Posterior vena cava (tissue), 2 donors: ENCODE measurements at regions not wholly inside any gene's neighbourhood (a gene's known extent, or its start where the extent isn't known, plus 50 kb on each side); places are given as distances from the start of the nearest gene placed in this dataset.
A peak's percentile ranks its signal among the peaks of the same experiment; 100 is the strongest.

Source experiments
- DNase-seq: peaks from one replicate; pipeline ENCODE4 v3.0.0-alpha.2; 2020; ENCODE audit warnings: low spot score
- intact Hi-C, 2 donors: fragments of 100-400 bp; cut with DNase I; formaldehyde crosslinking; loops; one replicate each; pipeline versions ENCODE4 v1.14.1 to v1.14.2; 2022 to 2023
- donor health status: DM: yes; HTN: yes; CAD: no.
- donor health status: DM: yes; HTN: yes; CAD: no.

DNA sequence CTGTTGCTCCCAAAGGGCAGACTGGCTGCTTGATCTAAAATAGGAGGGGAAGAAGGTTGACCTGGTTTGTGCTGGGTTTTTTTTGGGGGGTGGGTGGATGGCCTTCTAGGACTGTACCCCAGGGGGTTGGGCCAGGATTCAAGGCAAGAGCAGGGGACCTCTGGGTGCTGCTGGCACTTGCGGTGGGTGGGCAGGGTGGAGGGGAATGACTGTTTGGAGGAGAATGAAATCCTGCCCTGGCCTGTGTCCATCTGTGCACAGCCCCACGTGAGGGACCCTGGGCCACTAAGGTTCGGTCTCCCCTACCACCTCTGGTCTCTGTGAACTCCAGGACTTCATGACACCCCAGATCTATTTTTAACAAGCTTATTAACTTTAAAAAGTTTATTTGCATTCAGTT, 414.2 kb downstream of the PTPRU start:
- intact Hi-C loops = no loop called here
- peak; percentile 26 for DNase-seq

DNA sequence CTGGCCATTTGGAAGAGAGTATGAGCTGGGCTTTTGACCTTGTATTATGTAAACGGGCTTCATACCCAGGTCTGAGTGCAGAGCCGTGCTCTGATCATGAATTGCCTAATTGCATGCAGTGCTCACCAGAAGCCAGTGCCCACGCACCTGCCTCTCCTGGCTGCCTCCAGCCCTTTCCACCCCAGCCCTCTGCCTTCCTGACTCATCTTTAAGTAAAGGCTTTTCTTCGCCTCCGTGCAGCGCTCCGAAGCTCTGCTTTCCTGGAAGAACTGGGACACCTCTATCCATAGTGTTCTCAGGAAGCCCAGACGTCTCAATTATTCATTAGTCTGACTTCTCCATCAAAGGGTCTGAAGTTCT, 413.7 kb downstream of the PTPRU start:
- intact Hi-C loops = no loop called here
- DNase-seq = peak; percentile 40

DNA sequence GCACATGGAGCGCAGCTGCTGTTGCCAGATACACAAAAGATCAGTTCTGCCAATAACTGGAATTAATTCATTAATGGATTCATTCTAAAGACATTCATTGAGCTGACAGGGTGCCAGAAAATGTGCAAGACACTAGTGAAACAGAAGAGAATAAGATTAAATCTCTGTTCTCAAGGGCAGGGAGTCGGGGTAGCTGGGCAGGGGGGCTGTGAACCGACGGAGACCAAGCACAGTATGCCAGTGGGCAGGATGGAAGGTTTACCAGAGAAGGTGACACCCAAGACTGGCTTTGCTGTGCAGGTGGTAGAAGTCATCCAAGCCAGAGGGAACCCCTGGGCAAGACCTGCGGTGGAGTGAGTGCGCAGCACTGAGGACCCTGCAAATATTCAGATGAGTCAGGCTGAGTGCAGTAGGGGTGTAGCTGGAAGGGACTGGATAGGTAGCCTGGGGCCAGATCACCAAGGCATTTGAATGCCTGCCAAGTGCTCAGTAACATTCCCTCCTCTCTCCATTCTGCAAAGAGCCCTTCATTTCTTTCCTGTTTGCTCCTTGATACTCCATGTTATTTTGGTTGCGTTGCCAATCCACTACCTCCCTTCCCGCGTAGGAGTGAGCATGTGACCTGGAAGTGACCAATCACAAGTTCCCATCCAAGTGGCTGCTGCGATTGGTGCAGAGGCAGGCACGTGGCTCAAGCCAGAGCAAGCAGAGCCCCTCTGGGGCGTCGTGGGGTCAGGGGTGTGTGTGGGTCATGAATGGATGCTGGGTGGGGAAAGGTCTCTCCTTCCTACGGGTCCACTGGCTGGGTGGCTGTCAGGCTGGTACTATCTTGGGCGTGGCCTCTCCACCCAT, 413.1 kb downstream of the PTPRU start:
- DNase-seq = peak; percentile 75
- intact Hi-C loops = no loop called here

DNA sequence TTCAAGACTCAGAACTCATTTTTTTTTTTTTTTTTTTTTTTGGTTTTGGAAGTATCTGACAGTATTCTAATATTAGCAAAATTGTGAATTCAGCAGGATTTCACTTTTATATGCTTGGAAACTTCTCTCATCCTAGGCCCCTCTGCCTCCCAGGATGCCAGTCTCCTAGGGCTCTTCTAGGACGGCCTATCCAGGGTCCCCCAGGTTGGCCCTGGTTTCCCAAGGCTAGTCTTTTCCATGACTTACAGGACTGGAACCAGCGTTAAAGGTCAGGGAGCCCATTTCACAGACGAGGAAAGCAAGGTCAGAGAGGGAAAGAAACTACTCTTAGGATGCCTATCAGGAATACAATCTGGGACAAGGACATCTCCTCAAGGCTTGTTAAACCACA, 412.5 kb downstream of the PTPRU start:
- intact Hi-C loops = no loop called here
- DNase-seq = peak; percentile 16

DNA sequence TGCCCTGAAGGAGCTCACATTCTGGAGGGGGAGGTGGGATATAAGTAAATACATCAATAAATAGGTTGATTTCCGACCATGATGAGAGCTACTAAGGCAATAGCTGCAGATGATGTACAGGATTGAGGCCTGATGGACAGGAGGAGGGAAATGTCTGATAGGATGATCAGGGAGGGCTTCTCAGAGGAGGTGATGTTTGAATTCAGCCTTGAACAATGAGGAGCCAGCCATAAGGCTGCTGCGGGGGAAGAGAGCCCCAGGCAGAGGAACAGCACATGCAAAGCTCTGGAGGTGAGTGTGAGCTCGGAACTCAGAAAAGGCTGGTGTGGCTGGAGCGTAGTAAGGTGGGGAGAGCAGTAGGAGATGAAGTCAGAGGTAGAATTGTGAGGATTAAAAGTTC, 411.7 kb downstream of the PTPRU start:
- intact Hi-C loops = no loop called here
- DNase-seq = no peak

DNA sequence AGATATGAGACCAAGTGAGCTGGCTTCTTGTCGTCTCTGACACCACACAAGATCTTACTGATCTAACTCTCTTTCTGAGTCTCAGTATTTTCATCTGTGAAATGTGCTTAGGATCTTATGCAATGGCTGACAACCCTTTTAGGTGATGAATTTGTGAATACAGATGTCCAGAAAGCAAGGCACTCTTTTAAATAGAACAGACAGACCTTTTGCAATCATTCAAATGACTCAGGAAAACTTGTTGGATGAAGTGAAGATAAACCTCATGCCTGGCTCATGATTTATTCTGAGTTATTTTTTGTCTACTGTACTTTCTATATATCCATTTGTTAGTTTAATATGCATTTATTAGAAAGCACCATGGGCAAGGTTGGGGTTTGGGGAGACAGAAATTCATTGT, 411.3 kb downstream of the PTPRU start:
- no peak for DNase-seq
- intact Hi-C loops = no loop called here

DNA sequence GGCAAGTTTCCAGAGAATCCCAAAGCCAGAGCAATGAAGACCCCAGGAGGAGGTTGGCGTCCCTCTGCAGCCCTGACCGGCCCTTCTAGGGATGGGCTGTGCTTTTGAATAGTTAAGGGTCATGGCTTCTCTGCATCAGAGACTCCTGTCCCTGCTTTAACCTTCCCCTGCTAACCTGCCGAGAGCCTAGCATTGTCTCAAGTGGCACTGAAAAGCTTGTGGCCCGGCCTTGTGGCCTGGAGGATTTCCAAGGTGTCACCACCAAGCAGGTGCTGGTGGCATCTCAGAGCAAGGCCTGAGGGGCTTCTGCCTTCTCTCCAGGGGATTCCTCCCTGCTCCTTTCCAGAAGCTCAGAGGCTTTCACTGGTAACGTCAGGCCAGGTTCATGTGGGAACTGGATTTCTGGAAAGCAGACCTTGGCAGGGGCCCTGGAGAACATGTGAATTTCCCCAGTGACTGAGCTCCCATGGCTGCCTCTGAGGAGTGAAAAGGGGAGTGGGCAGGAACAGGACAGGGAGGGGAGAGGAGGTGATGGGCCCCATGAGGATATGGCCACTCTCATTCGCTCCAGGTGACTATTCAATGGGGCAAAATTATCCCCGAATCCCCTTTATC, 409.9 kb downstream of the PTPRU start:
- DNase-seq = peak; percentile 62
- intact Hi-C loops = no loop called here

DNA sequence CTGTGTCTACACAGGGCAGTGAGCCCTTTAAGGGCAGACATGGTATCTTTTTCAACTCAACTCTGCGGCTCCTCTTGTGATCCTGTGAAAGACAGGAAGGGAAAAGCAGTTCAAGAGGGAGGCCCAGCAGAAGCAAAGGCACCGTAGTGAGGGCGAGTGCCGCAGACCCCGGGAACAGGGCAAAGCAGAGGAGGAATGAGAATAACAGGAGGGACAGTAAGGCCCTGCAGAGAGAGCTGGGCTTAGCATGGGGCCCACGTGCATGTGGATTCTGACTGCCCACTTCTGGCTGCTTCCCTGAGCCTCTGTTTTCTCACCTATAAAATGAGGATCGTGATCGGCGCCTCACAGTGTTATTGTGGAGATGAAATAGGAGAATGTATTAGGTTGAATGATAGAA, 409.3 kb downstream of the PTPRU start:
- peak; percentile 50 for DNase-seq
- intact Hi-C loops = no loop called here

DNA sequence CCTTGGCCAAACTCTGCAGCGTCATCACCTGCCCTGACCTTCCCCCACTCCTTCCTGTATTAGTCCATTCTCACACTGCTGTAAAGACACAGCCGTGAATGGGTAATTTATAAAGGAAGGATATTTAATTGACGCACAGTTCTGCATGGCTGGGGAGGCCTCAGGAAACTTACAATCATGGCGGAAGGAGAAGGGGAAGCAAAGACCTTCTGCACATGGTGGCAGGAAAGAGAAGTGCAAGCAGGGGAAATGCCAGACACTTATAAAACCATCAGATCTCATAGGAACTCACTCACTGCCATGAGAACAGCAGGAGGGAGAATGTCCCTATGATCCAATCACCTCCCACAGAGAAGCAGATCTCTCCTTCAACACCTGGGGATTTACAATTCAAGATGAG, 408.5 kb downstream of the PTPRU start:
- intact Hi-C loops = no loop called here
- DNase-seq = peak; percentile 24

DNA sequence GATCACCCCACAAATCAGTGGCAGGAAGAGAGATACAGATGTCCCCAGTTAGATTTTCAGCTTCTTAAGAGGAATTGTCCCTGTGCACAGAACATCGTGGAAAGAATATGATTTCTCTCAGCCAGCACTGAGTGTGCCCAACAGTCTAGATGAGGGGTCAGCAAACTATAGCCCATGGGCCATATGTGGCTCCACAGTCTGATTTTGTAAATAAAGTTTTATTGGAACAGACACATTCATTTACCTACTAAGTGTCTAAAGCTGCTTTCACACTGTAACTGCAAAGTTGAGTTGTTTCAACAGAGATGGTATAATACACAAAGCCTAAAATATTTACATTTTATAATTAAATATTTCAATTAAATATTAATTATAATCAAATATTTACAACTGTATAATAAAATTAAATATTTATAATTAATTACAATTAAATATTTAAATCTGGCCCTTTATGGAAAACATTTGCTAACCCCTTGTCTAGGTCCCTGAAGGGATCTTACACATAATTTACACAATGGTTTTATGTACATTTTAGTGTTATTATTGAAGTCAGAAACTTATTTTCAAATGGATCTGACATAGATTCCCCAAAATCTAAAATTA, 407.6 kb downstream of the PTPRU start:
- DNase-seq = no peak
- intact Hi-C loops = no loop called here

DNA sequence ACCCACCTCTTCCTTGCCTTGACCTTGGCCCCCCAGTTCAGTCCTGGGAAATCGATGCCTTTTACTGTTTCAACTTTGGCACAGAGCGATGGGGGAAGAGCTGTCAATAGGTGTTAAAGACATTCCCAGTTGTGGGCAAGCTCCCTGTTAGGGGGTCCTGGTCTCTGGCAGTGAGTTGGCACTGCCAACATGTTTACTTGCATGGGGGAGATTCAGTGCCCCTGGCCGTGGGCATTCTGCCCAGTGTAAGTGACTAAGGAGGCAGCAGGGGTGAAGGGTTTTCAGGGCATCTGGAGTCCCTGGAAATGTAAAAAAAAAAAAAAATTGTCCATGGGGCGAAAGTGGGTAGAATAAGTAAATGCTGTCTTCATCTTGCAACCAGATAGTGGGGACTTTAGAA, 407.0 kb downstream of the PTPRU start:
- intact Hi-C loops = no loop called here
- no peak for DNase-seq

DNA sequence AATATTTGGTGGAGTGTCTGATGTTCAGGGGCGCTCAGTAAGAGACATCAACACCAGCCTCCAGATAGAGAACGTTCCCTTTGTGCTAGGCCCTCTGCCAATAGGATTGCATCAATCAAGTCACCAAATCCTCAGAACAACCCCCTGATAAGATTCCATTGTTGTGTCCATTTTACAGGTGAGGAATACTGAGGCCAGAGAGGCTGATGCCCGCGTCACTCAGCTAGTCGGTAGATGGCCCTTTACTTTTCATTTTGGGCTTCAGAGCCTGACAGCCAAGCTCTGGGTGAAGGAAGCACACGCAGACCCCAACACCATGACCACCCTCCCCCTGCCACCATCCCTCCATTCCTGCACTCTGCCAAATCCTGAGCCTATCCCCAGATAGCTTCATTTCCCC, 406.2 kb downstream of the PTPRU start:
- intact Hi-C loops = no loop called here
- no peak for DNase-seq

DNA sequence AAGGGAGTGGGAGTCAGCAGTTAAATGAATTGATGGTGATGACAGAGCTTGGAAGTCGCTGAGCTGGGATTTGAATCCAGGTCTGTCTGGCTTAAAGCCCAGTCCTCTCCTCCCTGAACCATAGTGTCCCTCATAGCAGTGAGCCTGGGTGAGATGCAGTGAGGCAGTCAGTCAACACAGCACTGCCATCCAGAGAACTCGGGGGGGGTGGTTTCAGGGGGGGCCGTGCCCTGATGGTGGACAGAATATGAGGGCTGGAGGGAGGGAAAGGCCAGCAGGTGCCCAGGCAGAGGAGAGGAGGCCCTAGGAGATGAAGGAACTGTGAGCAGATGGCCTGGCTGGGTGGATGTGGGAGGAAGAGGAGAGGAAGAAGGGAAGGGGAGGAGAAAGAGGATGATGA, 405.6 kb downstream of the PTPRU start:
- intact Hi-C loops = no loop called here
- peak; percentile 40 for DNase-seq

DNA sequence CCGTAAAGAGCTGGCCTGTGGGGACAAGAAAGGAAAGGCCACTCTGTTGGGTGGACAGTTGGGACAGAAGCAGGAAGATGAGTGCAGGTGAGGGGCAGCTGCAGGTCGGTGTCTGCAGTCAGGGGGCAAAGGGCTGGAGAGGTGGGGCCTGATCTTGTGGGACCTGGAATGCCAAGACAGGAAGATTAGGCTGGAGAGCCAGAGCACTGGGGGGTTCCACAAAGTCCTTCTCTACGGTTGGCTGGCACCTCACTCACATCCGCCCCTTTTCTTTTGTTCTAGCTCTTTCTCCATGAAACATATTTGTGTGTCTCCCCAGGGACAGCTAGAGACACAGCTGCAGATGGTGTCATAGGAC, 404.1 kb downstream of the PTPRU start:
- peak; percentile 46 for DNase-seq
- intact Hi-C loops = no loop called here

DNA sequence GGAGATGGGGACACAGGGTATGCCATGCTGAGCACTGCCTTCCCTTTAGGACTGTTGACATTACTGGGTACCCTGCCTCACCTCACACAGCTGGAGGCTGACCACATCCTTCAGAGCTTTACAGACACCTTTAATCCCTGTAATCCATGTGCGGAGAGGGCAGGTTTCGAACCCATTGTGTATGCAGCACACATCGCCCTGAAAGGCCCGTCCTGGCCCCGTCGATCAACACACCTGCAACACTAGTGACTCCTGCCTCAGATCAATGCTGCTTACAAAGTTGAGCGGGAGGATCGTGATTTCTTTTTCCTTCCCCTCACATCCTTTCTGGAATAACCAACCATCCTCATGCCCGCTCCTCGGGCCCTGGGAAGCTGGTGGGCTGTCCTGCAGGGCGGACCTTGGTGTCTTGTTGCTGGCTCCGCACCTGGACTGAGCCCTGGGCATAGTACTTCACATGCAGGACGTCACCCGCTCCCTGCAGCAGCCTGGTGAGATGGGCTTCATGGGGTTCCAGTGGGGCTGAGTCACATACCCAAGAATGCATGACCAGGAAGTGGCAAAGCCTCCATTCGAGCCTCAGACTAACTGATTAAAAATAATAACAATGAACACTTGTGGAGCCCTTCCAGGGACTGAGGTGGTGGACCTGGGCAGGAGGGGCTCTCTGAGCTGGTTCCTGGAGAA, 403.6 kb downstream of the PTPRU start:
- intact Hi-C loops = loop anchor here in 1 of 2 donors (5.0 kb wide), 1 partner anchor 818 kb away; no protein-coding TSS in a partner anchor
- peak; percentile 66 for DNase-seq

DNA sequence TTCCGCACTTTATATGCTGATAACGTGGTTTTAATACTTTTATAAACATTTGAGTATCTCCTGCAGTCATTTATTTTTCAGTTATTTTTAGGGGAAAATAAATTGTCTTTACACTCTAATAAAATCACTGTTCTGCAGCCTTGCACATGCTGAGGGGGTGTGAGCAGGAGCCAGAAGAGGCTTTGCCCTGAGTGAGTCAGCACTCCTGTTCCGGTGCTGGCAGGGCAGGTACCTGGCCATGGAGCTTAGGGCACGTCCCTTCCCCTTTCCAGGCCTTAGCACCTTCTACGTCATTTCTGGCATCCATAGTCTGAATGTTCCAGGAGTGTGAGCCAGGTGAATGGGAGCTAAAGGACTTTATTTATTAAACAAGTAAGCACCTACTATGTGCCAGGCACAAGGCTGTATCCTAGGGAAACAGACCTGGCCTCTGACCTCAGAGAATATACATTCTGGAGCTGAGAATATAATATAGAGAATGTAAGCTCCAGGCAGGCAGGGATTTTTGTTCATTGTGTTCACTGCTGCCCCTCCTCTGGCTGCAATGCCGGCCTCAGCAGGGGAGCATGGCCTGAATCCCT, 402.9 kb downstream of the PTPRU start:
- peak; percentile 25 for DNase-seq
- intact Hi-C loops = loop anchor here in 1 of 2 donors (5.0 kb wide), 1 partner anchor 817 kb away; no protein-coding TSS in a partner anchor

DNA sequence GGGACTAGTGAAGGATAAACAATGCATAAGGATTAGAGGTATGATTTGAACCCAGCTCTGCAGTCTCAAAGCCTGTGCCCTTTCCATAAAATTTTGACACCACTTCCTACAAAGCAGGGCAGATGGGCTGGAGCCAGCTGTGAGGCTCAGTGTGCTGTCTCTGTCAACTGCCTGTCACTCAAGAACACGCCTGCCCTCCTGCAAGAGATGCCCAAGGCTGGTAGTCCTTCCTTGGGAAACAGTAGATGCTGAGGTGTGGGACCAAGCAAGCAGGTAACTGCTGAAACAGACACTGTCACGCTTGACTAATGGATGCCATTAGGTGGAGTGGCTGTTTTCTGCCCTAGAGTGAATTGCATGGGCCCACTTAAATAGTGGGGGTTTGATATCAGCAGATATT, 402.0 kb downstream of the PTPRU start:
- intact Hi-C loops = loop anchor here in 1 of 2 donors (5.0 kb wide), 1 partner anchor 816 kb away; no protein-coding TSS in a partner anchor
- peak; percentile 29 for DNase-seq

DNA sequence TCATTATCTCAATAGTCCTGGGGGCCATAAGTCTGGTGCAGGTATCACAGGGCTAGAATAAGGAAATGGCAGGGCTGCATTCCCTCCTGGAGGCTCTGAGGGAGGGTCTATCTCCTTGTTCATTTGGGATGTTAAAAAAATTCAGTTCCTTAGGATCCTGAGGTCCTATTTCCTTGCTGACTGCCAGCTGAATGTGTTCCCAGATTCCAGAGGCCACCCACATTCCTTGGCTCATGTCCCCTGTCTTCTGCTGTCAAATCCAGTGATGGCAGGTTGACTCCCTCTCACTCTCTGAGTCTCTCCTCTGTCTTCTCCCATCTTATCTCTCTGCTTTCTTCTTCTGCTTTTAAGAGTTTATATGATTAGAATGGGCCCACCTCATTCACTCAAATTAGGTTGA, 400.6 kb downstream of the PTPRU start:
- DNase-seq = no peak
- intact Hi-C loops = loop anchor here in 1 of 2 donors (5.0 kb wide), 1 partner anchor 815 kb away; no protein-coding TSS in a partner anchor

DNA sequence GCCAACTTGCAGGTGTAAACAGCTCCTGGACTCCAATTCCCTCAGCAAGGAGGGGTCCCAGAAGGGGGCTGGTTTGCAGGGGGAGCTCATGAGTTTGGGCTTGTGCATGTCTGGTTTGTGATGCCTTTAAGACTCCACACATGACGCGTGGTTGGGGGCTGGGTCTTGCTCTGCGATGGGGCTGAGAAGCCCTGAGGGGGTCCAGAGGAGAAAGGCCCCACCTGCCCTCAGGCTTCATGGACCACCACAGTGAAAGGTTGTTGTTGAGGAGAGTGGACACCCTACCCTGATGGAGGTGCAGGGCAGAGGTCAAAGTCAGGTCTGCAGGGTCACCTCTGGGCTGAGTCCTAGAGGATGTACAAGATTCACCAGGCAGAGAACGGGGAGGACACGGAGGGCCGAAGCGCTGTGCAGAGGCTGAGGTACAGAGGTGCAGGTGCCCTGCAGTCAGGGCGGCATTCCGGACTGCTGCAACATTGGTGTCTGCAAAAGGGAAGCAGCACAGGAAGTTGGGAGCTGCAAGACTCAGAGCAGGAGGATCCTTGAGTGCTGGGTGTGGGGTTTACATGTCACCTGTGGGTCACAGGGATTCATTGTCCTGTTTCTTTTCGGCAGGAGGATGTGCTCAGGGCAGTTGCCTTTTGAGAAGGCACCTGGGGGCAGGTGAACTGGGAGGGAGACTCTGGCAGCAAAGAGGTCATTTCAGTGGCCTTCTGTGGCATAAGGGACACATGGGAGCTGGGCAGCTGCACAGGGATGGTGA, 399.4 kb downstream of the PTPRU start:
- DNase-seq = peak; percentile 72
- intact Hi-C loops = loop anchor here in 1 of 2 donors (5.0 kb wide), 1 partner anchor 813 kb away; no protein-coding TSS in a partner anchor
